Islet precursor cell (in vitro differentiated cells): ENCODE measurements at regions not wholly inside any gene's neighbourhood (a gene's known extent, or its start where the extent isn't known, plus 50 kb on each side); places are given as distances from the start of the nearest gene placed in this dataset.
A peak's percentile ranks its signal among the peaks of the same experiment; 100 is the strongest.

Experiments used
- DNase-seq: peaks from one replicate; pipeline ENCODE4 v3.0.0-alpha.2; 2018

DNA sequence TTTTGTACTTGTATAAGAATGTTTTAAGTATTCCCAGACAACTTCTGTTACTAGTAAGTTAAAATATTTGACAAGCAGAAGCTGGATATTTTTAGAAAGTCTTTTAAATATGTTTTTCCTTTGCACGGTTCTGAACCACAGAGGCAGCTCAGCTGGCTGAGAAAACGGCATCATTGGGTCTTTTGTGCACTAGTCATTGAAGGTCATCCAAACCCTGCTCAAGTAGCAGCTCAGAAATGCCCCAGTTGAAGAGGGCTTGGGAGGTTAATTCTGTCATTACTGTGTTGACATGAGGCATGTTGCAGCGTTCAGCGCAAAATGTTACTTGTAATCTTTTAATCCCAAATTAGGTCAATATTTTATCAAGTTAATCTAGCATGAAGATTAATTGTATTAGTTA, 383.7 kb upstream of the FAM241A start:
- DNase-seq = no peak

DNA sequence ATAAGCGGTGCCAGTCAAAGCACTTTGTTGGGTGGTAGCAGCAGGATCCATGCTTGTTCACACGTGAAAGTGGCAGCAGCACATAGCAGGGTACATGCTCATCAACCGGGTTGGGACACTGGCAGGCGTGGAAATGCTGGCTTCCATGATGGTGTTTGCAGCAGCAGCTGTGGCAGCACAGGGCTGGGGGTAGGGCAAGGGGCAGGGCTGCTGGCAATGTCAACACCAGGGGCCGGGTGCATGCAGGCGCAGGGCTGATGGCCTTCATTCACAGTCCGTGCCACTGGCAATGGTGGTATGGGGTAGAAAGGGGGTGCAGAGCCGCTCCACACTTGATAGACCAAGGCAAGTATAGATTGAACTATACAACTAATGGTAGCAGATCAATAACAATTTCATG, 374.7 kb upstream of the FAM241A start:
- no peak for DNase-seq

GRCh38 chr4:111773858-111774257, 371.4 kb upstream of the FAM241A start:
- DNase-seq = no peak

- DNase-seq = no peak
Observed at GRCh38 chr4:111775556-111776297, 369.5 kb upstream of the FAM241A start.

DNA sequence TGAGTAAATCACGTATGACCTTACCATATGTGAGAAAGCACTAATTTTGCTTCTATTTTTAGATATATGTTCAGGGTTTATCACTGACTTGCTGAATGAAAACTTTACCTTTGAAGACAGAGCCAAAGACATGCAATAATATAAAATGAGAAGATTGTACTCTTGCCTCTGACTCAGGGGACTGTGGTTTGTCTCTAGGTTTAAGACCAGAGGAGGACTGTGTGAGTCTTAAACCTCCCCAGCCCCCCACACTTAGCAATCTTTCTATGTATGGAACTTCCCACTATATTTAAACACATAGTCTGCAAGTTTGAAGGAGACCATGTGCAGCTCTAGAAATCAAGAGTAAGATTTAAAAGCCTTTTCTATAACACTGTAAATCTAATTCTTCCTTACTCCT, 368.7 kb upstream of the FAM241A start:
- DNase-seq = no peak

DNA sequence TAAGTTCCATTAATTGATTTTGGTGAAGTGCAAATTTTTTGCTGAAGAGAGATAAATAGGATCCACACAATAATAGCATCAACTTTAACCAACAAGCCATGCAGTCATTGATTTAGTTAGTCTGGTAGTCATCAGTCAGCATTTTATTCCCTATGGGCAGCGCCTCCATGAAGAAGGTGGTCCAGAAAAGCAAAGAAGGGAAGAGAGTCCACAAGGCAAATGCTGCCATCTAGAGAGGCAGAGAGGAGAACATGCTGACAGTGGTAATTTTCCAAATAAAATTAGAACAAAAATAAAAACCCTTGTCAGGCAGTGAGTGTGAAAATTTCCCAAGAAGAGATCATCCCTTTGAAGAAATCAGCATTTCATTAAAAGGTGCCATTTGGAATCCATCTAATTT, 366.7 kb upstream of the FAM241A start:
- DNase-seq = no peak

DNA sequence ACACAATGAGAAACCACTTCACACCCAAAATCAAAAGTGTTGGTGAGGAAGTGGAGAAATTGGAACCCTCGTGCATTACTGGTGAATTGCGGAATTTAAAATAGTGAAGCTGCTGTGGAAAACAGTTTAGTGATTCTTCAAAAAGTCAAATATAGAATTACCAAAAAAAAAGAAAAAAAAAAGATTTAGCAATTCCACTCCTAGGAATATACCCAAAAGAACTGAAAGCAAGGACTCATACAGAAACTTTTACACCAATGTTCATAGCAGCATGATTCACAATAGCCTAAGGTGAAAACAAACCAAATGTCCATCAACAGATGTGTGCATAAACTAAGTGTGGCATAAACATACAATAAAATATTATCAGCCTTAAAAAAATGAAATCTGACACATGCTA, 364.3 kb upstream of the FAM241A start:
- no peak for DNase-seq

GRCh38 chr4:111781611-111782010, 363.6 kb upstream of the FAM241A start:
- peak; percentile 79 for DNase-seq

- DNase-seq = peak; percentile 59
Observed at GRCh38 chr4:111788099-111788498, 357.2 kb upstream of the FAM241A start.

GRCh38 chr4:111789901-111790640, 355.2 kb upstream of the FAM241A start:
- DNase-seq = no peak

- peak; percentile 74 for DNase-seq
Observed at GRCh38 chr4:111792632-111793031, 352.6 kb upstream of the FAM241A start.

DNA sequence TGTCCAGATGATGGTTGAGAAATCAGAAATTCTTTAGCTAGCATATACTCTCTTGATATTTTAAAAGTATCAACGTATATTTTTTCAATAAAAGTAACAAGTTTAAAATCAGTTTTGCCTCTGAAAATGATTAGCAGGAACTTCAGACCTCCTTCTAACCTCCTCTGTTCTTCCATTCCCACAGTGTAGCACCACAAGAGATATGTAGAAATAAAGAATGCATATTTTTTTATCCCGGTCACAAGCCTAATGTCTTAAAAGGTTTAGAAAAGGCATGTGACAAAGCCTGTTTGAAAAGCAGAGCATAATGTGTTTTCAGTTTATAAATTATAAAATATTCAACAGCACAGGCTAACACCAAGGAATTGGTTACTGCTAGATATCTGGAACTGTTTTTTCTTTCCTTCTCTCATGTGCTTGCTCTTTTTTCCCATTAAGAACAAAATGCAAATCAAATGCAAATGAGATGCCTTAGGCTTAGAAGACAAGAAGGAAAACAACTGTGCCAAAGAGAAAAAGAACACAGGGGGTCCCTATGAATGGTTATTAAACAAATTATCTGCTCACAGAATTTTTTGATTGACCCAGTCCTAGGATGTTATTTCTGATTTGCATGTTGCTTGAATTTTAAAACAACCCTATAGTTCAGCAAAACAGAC, 351.7 kb upstream of the FAM241A start:
- DNase-seq = no peak

- no peak for DNase-seq
Observed at GRCh38 chr4:111797455-111798163, 347.6 kb upstream of the FAM241A start.

- no peak for DNase-seq
Observed at GRCh38 chr4:111798840-111799239, 346.4 kb upstream of the FAM241A start.

DNA sequence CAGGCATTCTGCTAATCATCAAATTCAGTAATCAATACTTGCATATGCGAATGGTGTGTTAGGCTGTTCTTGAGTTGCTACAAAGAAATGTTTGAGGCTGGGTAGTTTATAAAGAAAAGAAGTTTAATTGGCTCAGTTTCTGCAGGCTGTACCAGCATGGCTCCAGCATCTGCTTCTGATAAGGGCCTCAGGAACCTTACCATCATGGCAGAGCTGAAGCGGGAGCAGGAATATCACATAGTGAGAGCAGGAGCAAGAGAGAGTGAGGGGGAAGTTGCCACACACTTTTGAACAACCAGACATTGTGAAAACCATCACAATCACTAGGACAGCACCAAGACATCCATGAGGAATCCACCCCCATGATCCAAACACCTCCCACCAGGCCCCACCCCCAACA, 344.7 kb upstream of the FAM241A start:
- DNase-seq = no peak

- DNase-seq = no peak
Observed at GRCh38 chr4:111802191-111802590, 343.1 kb upstream of the FAM241A start.

DNA sequence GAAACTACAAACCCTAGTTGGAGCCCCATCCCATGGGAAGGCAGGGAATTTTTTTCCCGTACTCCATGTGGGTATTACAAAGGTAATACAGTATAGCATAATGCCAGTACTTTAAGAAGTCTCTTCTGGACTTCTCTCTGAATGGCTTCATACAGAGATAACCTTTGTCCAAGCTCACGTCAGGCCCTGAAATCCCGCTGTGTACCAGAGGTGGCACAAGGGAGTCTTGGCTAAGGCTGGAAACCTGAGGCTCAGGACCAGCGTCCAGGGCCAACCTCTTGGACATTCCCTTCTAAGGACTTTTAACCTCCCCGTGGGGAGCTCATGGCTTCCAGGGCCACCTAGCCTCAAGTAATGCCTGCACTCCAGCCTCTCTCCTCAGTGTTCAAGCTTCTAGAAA, 338.9 kb upstream of the FAM241A start:
- DNase-seq = peak; percentile 77

DNA sequence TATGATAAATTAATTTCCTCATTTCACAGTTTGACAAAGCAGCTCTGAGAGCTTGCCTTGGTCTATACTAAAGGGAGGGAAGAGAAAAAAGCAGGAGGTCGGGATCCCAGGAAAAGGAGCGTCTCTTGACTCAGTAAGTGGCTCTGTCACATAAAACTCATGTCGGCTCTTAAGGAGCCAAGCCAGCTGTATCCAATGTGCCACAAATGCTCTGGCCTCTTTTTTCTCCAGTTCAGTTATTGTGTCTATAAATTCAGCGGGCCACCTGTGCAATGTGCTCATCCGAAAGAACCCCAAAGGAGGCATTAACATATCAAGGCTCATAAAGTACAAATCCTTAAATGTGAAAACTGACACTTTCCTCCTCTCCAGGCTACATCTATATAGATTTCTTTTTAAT, 337.7 kb upstream of the FAM241A start:
- no peak for DNase-seq

- no peak for DNase-seq
Observed at GRCh38 chr4:111808174-111808573, 337.1 kb upstream of the FAM241A start.

GRCh38 chr4:111811661-111812060, 333.6 kb upstream of the FAM241A start:
- DNase-seq = no peak

DNA sequence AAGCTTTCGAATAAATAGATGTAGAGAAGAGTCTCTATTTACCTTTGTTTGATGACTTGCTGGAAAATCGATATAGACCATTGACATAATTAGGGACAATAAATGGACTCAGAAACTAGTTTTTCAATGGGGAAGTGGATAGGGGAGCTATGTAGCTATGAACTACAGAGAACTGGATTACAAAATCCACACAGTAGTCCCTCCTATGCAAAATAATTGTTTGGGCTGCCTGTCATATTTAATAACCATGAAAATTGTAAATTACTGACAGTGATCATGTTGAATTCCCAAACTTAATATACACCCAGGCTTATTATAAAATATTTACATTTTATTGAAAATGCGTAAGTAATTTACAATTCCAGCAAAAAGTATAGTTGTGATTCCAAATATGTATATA, 333.1 kb upstream of the FAM241A start:
- DNase-seq = no peak

- DNase-seq = no peak
Observed at GRCh38 chr4:111812760-111813159, 332.5 kb upstream of the FAM241A start.

GRCh38 chr4:111813555-111814140, 331.6 kb upstream of the FAM241A start:
- DNase-seq = no peak
